SK-N-SH (cell line): ENCODE measurements at regions not wholly inside any gene's neighbourhood (a gene's known extent, or its start where the extent isn't known, plus 50 kb on each side); places are given as distances from the start of the nearest gene placed in this dataset.

Experiments
- CTCF ChIA-PET: fragments of 300-600, 350-600 bp; formaldehyde crosslinking; extraction: SDS; loops from one replicate; lab custom pipeline; 2021; lab: Yijun Ruan, JAX
- POLR2A ChIA-PET: fragments of 350-600 bp; sonication (Branson Sonifier 250); formaldehyde crosslinking; extraction: SDS; loops from one replicate; lab custom pipeline; 2020; ENCODE audit warnings: antibody characterized with exemption, inconsistent platforms; lab: Yijun Ruan, JAX
- DNase-seq: peaks from one replicate; pipeline ENCODE4 v3.0.0; 2012
- H2AFZ ChIP-seq: fragments of 200-600 bp; sonication (generic); 2 replicates; pipeline ENCODE4 v1.8.1; 2016; ENCODE audit warnings: antibody characterized with exemption, mild to moderate bottlenecking, low read depth
- H3F3A ChIP-seq: fragments of 200-600 bp; sonication (generic); replicated peaks from 2 replicates; pipeline ENCODE3; 2016; ENCODE audit warnings: antibody characterized with exemption, mild to moderate bottlenecking; ENCODE audit not compliant: insufficient read depth
- H3K27ac ChIP-seq, 2 experiments: fragments of 200-500 bp in 1 of 2; fragments of 200-600 bp in 1 of 2; sonication (Bioruptor generic) in 1 of 2; sonication (generic), shearing (Covaris generic) in 1 of 2; 2 replicates each; pipeline versions ENCODE4 v1.5.1 to v1.6.1; 2014 to 2016; ENCODE audit warnings: low read depth in 2 of 2, inconsistent platforms in 1 of 2, low read length in 1 of 2, mild to moderate bottlenecking in 1 of 2, mixed read lengths in 1 of 2
- H3K27me3 ChIP-seq: fragments of 200-600 bp; sonication (generic), shearing (Covaris generic); 2 replicates; pipeline ENCODE4 v1.6.1; 2016; ENCODE audit warnings: mixed run types; ENCODE audit not compliant: insufficient read depth
- H3K36me3 ChIP-seq, 2 experiments: fragments of 200-500 bp in 1 of 2; fragments of 200-600 bp in 1 of 2; sonication (Bioruptor generic) in 1 of 2; sonication (generic) in 1 of 2; replicated peaks in 1 of 2; 2 replicates each; pipeline versions ENCODE3 to v1.5.1; 2014 to 2016; ENCODE audit warnings: low read length in 1 of 2, mild to moderate bottlenecking in 1 of 2; ENCODE audit not compliant: insufficient read depth in 2 of 2, control insufficient read depth in 1 of 2
- H3K4me1 ChIP-seq, 2 experiments: fragments of 200-500 bp in 1 of 2; fragments of 200-600 bp in 1 of 2; sonication (Bioruptor generic) in 1 of 2; sonication (generic), shearing (Covaris generic) in 1 of 2; 2 replicates each; pipeline versions ENCODE4 v1.5.1 to v1.6.1; 2014 to 2016; ENCODE audit warnings: low read depth in 1 of 2, low read length in 1 of 2, mixed run types in 1 of 2; ENCODE audit not compliant: insufficient read depth in 2 of 2, control insufficient read depth in 1 of 2
- H3K4me2 ChIP-seq: fragments of 200-600 bp; sonication (generic), shearing (Covaris generic); 2 replicates; pipeline ENCODE4 v1.6.1; 2017; ENCODE audit warnings: mixed run types
- H3K4me3 ChIP-seq, 2 experiments: fragments of 200-500 bp in 1 of 2; fragments of 200-600 bp in 1 of 2; sonication (Bioruptor generic) in 1 of 2; sonication (generic), shearing (Covaris generic) in 1 of 2; 2 replicates each; pipeline versions ENCODE4 v1.5.1 to v1.8.1; 2014 to 2016; ENCODE audit warnings: low read depth in 2 of 2, inconsistent platforms in 1 of 2, low read length in 1 of 2, mild to moderate bottlenecking in 1 of 2, mixed read lengths in 1 of 2, moderate library complexity in 1 of 2
- H3K79me2 ChIP-seq: fragments of 200-600 bp; sonication (generic); 2 replicates; pipeline ENCODE4 v1.8.1; 2017; ENCODE audit warnings: mild to moderate bottlenecking; ENCODE audit not compliant: insufficient read depth
- H3K9ac ChIP-seq: fragments of 200-600 bp; sonication (generic); 2 replicates; pipeline ENCODE4 v1.6.1; 2017; ENCODE audit warnings: mixed run types
- H3K9me2 ChIP-seq: fragments of 200-600 bp; sonication (generic); 2 replicates; pipeline ENCODE4 v1.6.1; 2017; ENCODE audit warnings: mixed run types
- H3K9me3 ChIP-seq: fragments of 200-600 bp; sonication (generic); 2 replicates; pipeline ENCODE4 v1.6.1; 2017; ENCODE audit warnings: mixed run types, mild to moderate bottlenecking, moderate library complexity
- H4K20me1 ChIP-seq: fragments of 200-600 bp; sonication (generic); 2 replicates; pipeline ENCODE4 v1.6.1; 2017; ENCODE audit warnings: mild to moderate bottlenecking, mixed run types; ENCODE audit not compliant: insufficient read depth
- CHD2 ChIP-seq: fragments of 150-350 bp; IDR thresholded peaks from 2 replicates; pipeline ENCODE4 v1.6.1; 2018; ENCODE audit warnings: low read length; ENCODE audit not compliant: partially characterized antibody
- FOSL2 ChIP-seq: IDR thresholded peaks from 2 replicates; pipeline ENCODE4 v1.4.0; 2012; ENCODE audit warnings: low read depth, mild to moderate bottlenecking, moderate library complexity, borderline replicate concordance
- GABPA ChIP-seq: IDR thresholded peaks from 2 replicates; pipeline ENCODE4 v1.4.0; 2012; ENCODE audit warnings: low read depth, mild to moderate bottlenecking
- GATA2 ChIP-seq: sonication (generic); formaldehyde crosslinking; IDR thresholded peaks from 2 replicates; pipeline ENCODE4 v1.5.0; 2020; ENCODE audit warnings: mild to moderate bottlenecking, missing genetic modification reagents
- NFIC ChIP-seq: IDR thresholded peaks from 2 replicates; pipeline ENCODE4 v1.4.0; 2012; ENCODE audit warnings: borderline replicate concordance
- NRF1 ChIP-seq: IDR thresholded peaks from 2 replicates; pipeline ENCODE4 v1.6.1; 2012; ENCODE audit warnings: low read depth, mild to moderate bottlenecking, low read length
- PBX3 ChIP-seq: IDR thresholded peaks from 2 replicates; pipeline ENCODE4; 2012
- POLR2AphosphoS5 ChIP-seq: IDR thresholded peaks from 2 replicates; pipeline ENCODE4 v1.6.1; 2012; ENCODE audit warnings: low read depth, low read length
- RFX5 ChIP-seq: IDR thresholded peaks from 2 replicates; pipeline ENCODE4 v1.6.1; 2012; ENCODE audit warnings: mild to moderate bottlenecking, improper control_type of control experiment, low read length
- RXRA ChIP-seq: IDR thresholded peaks from 2 replicates; pipeline ENCODE4 v1.4.0; 2012; ENCODE audit warnings: low read depth, mild to moderate bottlenecking, borderline replicate concordance
- TCF12 ChIP-seq: IDR thresholded peaks from 2 replicates; pipeline ENCODE4 v1.4.0; 2012
- USF1 ChIP-seq: IDR thresholded peaks from 2 replicates; pipeline ENCODE4 v1.4.0; 2012; ENCODE audit warnings: low read depth, borderline replicate concordance
- USF2 ChIP-seq: fragments of 150-350 bp; IDR thresholded peaks from 2 replicates; pipeline ENCODE4 v1.6.1; 2017; ENCODE audit warnings: antibody characterized with exemption, low read length, low read depth, borderline replicate concordance
- YY1 ChIP-seq: IDR thresholded peaks from 2 replicates; pipeline ENCODE4 v1.4.0; 2012; ENCODE audit warnings: low read depth, mild to moderate bottlenecking
- ZBTB33 ChIP-seq: IDR thresholded peaks from 2 replicates; pipeline ENCODE4 v1.4.0; 2012; ENCODE audit warnings: low read depth, borderline replicate concordance
- WGBS: methylation state at CpG from one replicate; pipeline ENCODE4 v1.1.6; 2017; ENCODE audit warnings: low lambda C conversion rate; 5-methylcytosine and 5-hydroxymethylcytosine counted together

GRCh38 chr20:24823176-24823784 is 125.8 kb upstream of the CST7 start:
- Histone ChIP-seq H3K4me2 (no peak overlapping the region), H3K27me3 (no peaks in the 10 kb centered on the region), H3K4me3 (no peak overlapping the region), H3K9ac (no peak overlapping the region), H4K20me1 (no peaks in the 10 kb centered on the region), H3F3A (no peaks in the 10 kb centered on the region), H3K36me3 (no peaks in the 10 kb centered on the region), H3K9me2 (no peaks in the 10 kb centered on the region), H3K9me3 (no peaks in the 10 kb centered on the region), H3K4me1 (no peaks in the 10 kb centered on the region), H2AFZ (no peak overlapping the region), H3K79me2 (no peaks in the 10 kb centered on the region), H3K27ac (no peak overlapping the region)
- WGBS = 26% methylated on average over 8 of the region's 8 CpGs
- TF ChIP-seq GABPA = no peak
- DNase-seq = no peak
- ChIA-PET CTCF (no interaction called here), POLR2A (no interaction called here)

GRCh38 chr20:24823989-24824693 is 124.9 kb upstream of the CST7 start:
- Histone ChIP-seq H4K20me1 (no peaks in the 10 kb centered on the region), H3K4me2 (no peak overlapping the region), H3K36me3 (no peaks in the 10 kb centered on the region), H2AFZ (no peak overlapping the region), H3K27ac (no peak overlapping the region), H3K4me1 (no peaks in the 10 kb centered on the region), H3F3A (no peaks in the 10 kb centered on the region), H3K79me2 (no peaks in the 10 kb centered on the region), H3K9me2 (no peaks in the 10 kb centered on the region), H3K27me3 (no peaks in the 10 kb centered on the region), H3K4me3 (no peak overlapping the region), H3K9me3 (no peaks in the 10 kb centered on the region), H3K9ac (no peak overlapping the region)
- DNase-seq = no peak
- ChIA-PET POLR2A (no interaction called here), CTCF (no interaction called here)
- 28% methylated on average over 9 of the region's 13 CpGs for WGBS
- TF ChIP-seq YY1 = no peak

GRCh38 chr20:24825591-24825990 is 123.5 kb upstream of the CST7 start:
- no peaks in the 10 kb centered on the region for H3K27me3 ChIP-seq
- no peaks in the 10 kb centered on the region for H3K4me1 ChIP-seq
- H3K4me3 ChIP-seq = no peak overlapping the region
- ChIA-PET CTCF (no interaction called here), POLR2A (no interaction called here)
- DNase-seq = no peak
- H3K9ac ChIP-seq = no peak overlapping the region
- 49% methylated on average over 2 of the region's 6 CpGs for WGBS
- no peaks in the 10 kb centered on the region for H3K79me2 ChIP-seq
- TF ChIP-seq NRF1 (no peak), FOSL2 (no peak), ZBTB33 (no peak), USF2 (no peak), RFX5 (no peak), POLR2AphosphoS5 (no peak), NFIC (no peak), USF1 (no peak), TCF12 (no peak), RXRA (no peak), CHD2 (no peak), GABPA (no peak), PBX3 (no peak), GATA2 (no peak)
- H2AFZ ChIP-seq = no peak overlapping the region
- no peaks in the 10 kb centered on the region for H3K9me2 ChIP-seq
- no peak overlapping the region for H3K4me2 ChIP-seq
- H3K27ac ChIP-seq = no peak overlapping the region
- no peaks in the 10 kb centered on the region for H3K9me3 ChIP-seq
- H4K20me1 ChIP-seq = no peaks in the 10 kb centered on the region
- no peaks in the 10 kb centered on the region for H3F3A ChIP-seq
- no peaks in the 10 kb centered on the region for H3K36me3 ChIP-seq
